Adrenal gland (tissue), 9 donors: ENCODE measurements at regions not wholly inside any gene's neighbourhood (a gene's known extent, or its start where the extent isn't known, plus 50 kb on each side); places are given as distances from the start of the nearest gene placed in this dataset.

Experiments used
- DNase-seq, 7 donors: peaks; one replicate each; pipeline ENCODE4 v3.0.0-alpha.2; 2019 to 2020
- H3K27ac ChIP-seq, 5 donors: fragments of 200-600 bp; sonication (generic) in 4 of 5; 1 replicate in 3 of 5; 2 replicates in 2 of 5; pipeline versions ENCODE4 v1.5.1 to v1.8.0; 2016 to 2020; ENCODE audit warnings: mild to moderate bottlenecking in 1 of 5
- H3K27me3 ChIP-seq: fragments of 200-600 bp; 2 replicates; pipeline ENCODE4 v1.8.0; 2021
- H3K36me3 ChIP-seq, 2 donors: fragments of 200-600 bp; replicated peaks in 1 of 2; 1 replicate in 1 of 2; 2 replicates in 1 of 2; pipeline versions ENCODE4 v1.5.1 to v1.8.0; 2018 to 2022
- H3K4me1 ChIP-seq, 2 donors: fragments of 200-600 bp; replicated peaks in 1 of 2; 1 replicate in 1 of 2; 2 replicates in 1 of 2; pipeline versions ENCODE4 v1.5.1 to v1.8.0; 2018 to 2021
- H3K4me3 ChIP-seq, 4 donors: fragments of 200-600 bp; sonication (generic) in 3 of 4; one replicate each; pipeline ENCODE4 v1.5.1; 2016 to 2018
- H3K9me3 ChIP-seq, 3 donors: fragments of 200-600 bp; sonication (generic) in 1 of 3; replicated peaks in 1 of 3; 1 replicate in 2 of 3; 2 replicates in 1 of 3; pipeline versions ENCODE4 v1.5.1 to v1.8.0; 2016 to 2021
- POLR2A ChIP-seq, 2 donors: fragments of 450-650 bp; IDR thresholded peaks; one replicate each; pipeline ENCODE4 v1.6.1; 2017; ENCODE audit warnings: antibody characterized with exemption in 2 of 2, mild to moderate bottlenecking in 2 of 2, moderate library complexity in 1 of 2
- WGBS, 4 donors: extraction: QIAGEN DNeasy Blood & Tissue Kit in 2 of 4; methylation state at CpG; one replicate each; pipeline versions ENCODE4 v1.1.5 to v1.1.7; 2013 to 2017; 5-methylcytosine and 5-hydroxymethylcytosine counted together
- intact Hi-C, 2 donors: fragments of 100-400 bp; cut with DNase I; formaldehyde crosslinking; loops; one replicate each; pipeline versions ENCODE4 v1.14.1 to v1.15.0; 2022 to 2023
- TF ChIP-seq, protein P1 (sequence below), 6 experiments: fragments of 450-650 bp in 4 of 6; fragments of 200-600 bp in 2 of 6; sonication (generic) in 1 of 6; IDR thresholded peaks; 1 replicate in 5 of 6; 2 replicates in 1 of 6; pipeline versions ENCODE4 v1.5.1 to v1.8.0; 2016 to 2021; ENCODE audit warnings: antibody characterized with exemption in 6 of 6, mild to moderate bottlenecking in 2 of 6, moderate library complexity in 1 of 6
- donor health status: healthy with polysubstance abuse.
- donor health status: Bipolar disorder and iron deficiency.
- donor health status: DM: yes; HTN: yes; CAD: no.
- donor health status: DM: no; HTN: no; CAD: no.
- donor health status: DM: no; HTN: no; CAD: no.

DNA sequence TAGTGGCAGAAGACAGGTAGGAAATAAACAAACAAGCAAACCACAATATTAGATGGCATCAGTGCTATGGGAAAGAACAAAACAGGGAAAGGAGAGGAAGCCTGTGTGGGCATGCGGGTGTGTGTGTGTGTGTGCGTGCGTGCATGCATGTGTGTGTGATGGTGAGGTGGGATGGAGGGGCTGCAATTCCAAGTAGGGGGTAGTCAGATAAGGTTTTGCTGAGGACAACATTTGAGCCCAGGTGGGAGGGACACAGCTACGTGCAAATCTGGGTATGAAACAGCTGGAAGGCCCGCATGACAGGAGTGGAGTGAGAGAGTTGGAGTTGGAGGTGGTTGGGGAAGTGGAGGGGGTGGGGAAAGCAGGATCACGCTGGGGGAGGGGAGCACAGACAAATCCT is 121.0 kb upstream of the PARD3 start:
- no peaks in the 10 kb centered on the region for H3K36me3 ChIP-seq
- no peak overlapping the region for H3K27ac ChIP-seq
- 87 to 94% (median 90%) methylated on average over 6 of the region's 6 CpGs for WGBS, 4 donors
- H3K4me3 ChIP-seq = no peak overlapping the region
- intact Hi-C loops = no loop called here
- TF ChIP-seq, protein P1, sequence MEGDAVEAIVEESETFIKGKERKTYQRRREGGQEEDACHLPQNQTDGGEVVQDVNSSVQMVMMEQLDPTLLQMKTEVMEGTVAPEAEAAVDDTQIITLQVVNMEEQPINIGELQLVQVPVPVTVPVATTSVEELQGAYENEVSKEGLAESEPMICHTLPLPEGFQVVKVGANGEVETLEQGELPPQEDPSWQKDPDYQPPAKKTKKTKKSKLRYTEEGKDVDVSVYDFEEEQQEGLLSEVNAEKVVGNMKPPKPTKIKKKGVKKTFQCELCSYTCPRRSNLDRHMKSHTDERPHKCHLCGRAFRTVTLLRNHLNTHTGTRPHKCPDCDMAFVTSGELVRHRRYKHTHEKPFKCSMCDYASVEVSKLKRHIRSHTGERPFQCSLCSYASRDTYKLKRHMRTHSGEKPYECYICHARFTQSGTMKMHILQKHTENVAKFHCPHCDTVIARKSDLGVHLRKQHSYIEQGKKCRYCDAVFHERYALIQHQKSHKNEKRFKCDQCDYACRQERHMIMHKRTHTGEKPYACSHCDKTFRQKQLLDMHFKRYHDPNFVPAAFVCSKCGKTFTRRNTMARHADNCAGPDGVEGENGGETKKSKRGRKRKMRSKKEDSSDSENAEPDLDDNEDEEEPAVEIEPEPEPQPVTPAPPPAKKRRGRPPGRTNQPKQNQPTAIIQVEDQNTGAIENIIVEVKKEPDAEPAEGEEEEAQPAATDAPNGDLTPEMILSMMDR (IDR thresholded peaks at IDR 0.05) = no peak
- TF ChIP-seq POLR2A (IDR thresholded peaks at IDR 0.05) = no peak
- H3K4me1 ChIP-seq = peaks cover 5 to 10% of the 10 kb centered on the region in 2 donors
- H3K9me3 ChIP-seq = no peaks in the 10 kb centered on the region
- DNase-seq = no peak
- no peaks in the 10 kb centered on the region for H3K27me3 ChIP-seq

DNA sequence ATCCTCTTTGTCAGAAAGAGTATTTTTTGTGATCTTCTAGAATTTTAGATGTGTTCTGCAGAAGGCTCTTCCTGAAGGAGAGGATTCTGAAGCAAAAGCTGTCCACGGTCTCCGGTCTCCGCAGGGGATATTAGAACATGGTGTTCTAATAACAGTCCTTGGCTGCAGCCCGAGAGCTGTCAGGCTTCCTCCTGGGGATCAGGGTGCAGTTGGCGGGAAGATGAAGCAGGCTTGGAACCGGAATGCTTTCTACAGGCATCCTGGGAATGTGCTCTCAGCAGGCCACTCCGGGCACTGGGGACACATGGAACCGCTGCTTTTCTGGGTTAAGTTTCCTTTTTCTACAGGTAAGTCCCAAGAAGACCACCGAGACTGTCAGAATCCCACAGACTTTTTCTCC is 118.6 kb upstream of the PARD3 start:
- H3K27me3 ChIP-seq = no peaks in the 10 kb centered on the region
- H3K4me1 ChIP-seq = peaks cover 5 to 10% of the 10 kb centered on the region in 2 donors
- no peak for TF ChIP-seq POLR2A (IDR thresholded peaks at IDR 0.05)
- TF ChIP-seq, protein P1 (IDR thresholded peaks at IDR 0.05) = no peak
- WGBS, 4 donors = 67 to 81% (median 70%) methylated on average over 9 of the region's 9 CpGs
- H3K36me3 ChIP-seq = no peaks in the 10 kb centered on the region
- peak in 6 of 7 donors; percentile 30 to 73 (median 52) for DNase-seq
- peak overlapping the region in 1 of 5 donors; percentile 19 for H3K27ac ChIP-seq
- no peaks in the 10 kb centered on the region for H3K9me3 ChIP-seq
- intact Hi-C loops = no loop called here
- no peak overlapping the region for H3K4me3 ChIP-seq

DNA sequence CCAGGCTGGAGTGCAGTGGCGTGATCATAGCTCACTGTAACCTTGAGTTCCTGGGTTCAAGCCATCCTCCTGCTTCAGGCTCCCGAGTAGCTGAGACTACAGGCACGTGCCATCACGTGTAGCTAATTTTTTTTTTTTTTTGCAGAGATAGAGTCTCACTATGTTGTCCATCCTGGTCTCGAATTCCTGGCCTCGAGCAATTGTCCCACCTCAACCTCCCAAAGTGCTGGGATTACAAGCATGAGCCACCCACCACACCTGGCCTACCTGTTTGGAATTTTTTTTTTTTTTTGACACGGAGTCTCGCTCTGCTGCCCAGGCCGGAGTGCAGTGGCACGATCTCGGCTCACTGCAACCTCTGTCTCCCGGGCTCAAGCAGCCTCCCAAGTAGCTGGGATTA is 117.1 kb upstream of the PARD3 start:
- intact Hi-C loops = no loop called here
- peaks cover 0 to under 1% of the 10 kb centered on the region in 2 donors for H3K4me1 ChIP-seq
- H3K36me3 ChIP-seq = no peaks in the 10 kb centered on the region
- no peak overlapping the region for H3K27ac ChIP-seq
- H3K4me3 ChIP-seq = no peak overlapping the region
- WGBS, 4 donors = 87 to 91% (median 90%) methylated on average over 12 of the region's 12 CpGs
- no peaks in the 10 kb centered on the region for H3K27me3 ChIP-seq
- DNase-seq = no peak
- no peaks in the 10 kb centered on the region for H3K9me3 ChIP-seq
- TF ChIP-seq, protein P1 (IDR thresholded peaks at IDR 0.05) = no peak
- no peak for TF ChIP-seq POLR2A (IDR thresholded peaks at IDR 0.05)

DNA sequence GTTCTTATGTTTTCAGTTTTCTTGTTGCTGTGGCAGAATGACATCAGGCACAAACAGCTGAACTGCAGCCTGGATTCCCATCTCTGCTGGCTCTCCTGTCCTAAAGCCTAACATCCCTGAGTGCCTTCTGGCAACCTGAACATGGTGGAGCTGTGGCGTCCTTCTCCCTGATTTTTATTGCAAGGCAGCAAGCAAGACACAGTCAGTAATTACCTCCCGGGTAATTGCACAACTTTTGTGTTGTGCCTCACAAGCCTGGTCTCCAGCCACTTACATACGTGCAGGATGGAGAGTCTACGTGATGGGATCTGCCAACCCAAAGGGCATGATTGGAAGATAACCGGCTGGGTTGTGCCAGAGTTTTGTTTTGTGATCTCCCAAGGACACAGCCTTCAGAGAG is 116.1 kb upstream of the PARD3 start:
- DNase-seq = peak in 5 of 7 donors; percentile 23 to 51 (median 31)
- Histone ChIP-seq H3K4me1 (no peaks in the 10 kb centered on the region), H3K27ac (no peak overlapping the region), H3K4me3 (no peak overlapping the region), H3K9me3 (no peaks in the 10 kb centered on the region), H3K27me3 (no peaks in the 10 kb centered on the region), H3K36me3 (no peaks in the 10 kb centered on the region)
- intact Hi-C loops = no loop called here
- TF ChIP-seq, protein P1 (IDR thresholded peaks at IDR 0.05) = no peak
- TF ChIP-seq POLR2A (IDR thresholded peaks at IDR 0.05) = no peak
- 40 to 55% (median 50%) methylated on average over 5 of the region's 5 CpGs for WGBS, 4 donors
